ENCODE measurements at regions not wholly inside any gene's neighbourhood (a gene's known extent, or its start where the extent isn't known, plus 50 kb on each side); places are given as distances from the start of the nearest gene placed in this dataset.

GRCh38 chr10:36424502-36424901 lies 700.9 kb upstream of the ANKRD30A start:
- intact Hi-C loops (cut with micrococcal nuclease), result no loop called here
- Mint-ChIP-seq H3K9me3 (peaks cover 3 to 8% of the 10 kb centered on the region in 2 donors), H3K36me3 (peaks cover 8% of the 10 kb centered on the region), H3K27ac (no peak overlapping the region), H3K4me1 (no peaks in the 10 kb centered on the region), H3K27me3 (ENCODE audit: low read depth in 2 of 2) (no peaks in the 10 kb centered on the region), H3K4me3 (no peak overlapping the region)
- DNase-seq (no peak), ATAC-seq (no peak)
- no peaks in the 10 kb centered on the region for H3K9me3 ChIP-seq (ENCODE audit: control insufficient read depth, insufficient read depth, low read length)
- no peak overlapping the region for H3K27ac ChIP-seq (ENCODE audit: low read length)
- H3K36me3 ChIP-seq (ENCODE audit: control insufficient read depth, insufficient read depth, low read length), result no peaks in the 10 kb centered on the region
- 97% methylated on average over 2 of the region's 2 CpGs for WGBS (ENCODE audit: insufficient coverage)
- H3K4me1 ChIP-seq (ENCODE audit: control insufficient read depth, insufficient read depth, low read length), result no peaks in the 10 kb centered on the region
- H3K4me3 ChIP-seq (ENCODE audit: low read length), result no peak overlapping the region
- H3K27me3 ChIP-seq (ENCODE audit: control insufficient read depth, insufficient read depth, low read length), result no peaks in the 10 kb centered on the region
- TF ChIP-seq CTCF (IDR thresholded peaks at IDR 0.05), result no peak

GRCh38 chr10:36423821-36424248 lies 701.6 kb upstream of the ANKRD30A start:
- ATAC-seq (no peak), DNase-seq (no peak)
- no peaks in the 10 kb centered on the region for H3K4me1 Mint-ChIP-seq
- H3K9me3 Mint-ChIP-seq, result peaks cover 0 to 6% of the 10 kb centered on the region in 2 donors
- no peaks in the 10 kb centered on the region for H3K27me3 Mint-ChIP-seq (ENCODE audit: low read depth in 2 of 2)
- peaks cover 8% of the 10 kb centered on the region for H3K36me3 Mint-ChIP-seq
- H3K4me1 ChIP-seq (ENCODE audit: control insufficient read depth, insufficient read depth, low read length), result no peaks in the 10 kb centered on the region
- no peak overlapping the region for H3K27ac ChIP-seq (ENCODE audit: low read length)
- no peaks in the 10 kb centered on the region for H3K36me3 ChIP-seq (ENCODE audit: control insufficient read depth, insufficient read depth, low read length)
- no peaks in the 10 kb centered on the region for H3K9me3 ChIP-seq (ENCODE audit: control insufficient read depth, insufficient read depth, low read length)
- WGBS (ENCODE audit: insufficient coverage), result 73% methylated on average over 3 of the region's 3 CpGs
- no peak for TF ChIP-seq CTCF (IDR thresholded peaks at IDR 0.05)
- H3K4me3 Mint-ChIP-seq, result no peak overlapping the region
- no peak overlapping the region for H3K27ac Mint-ChIP-seq
- no peaks in the 10 kb centered on the region for H3K27me3 ChIP-seq (ENCODE audit: control insufficient read depth, insufficient read depth, low read length)
- intact Hi-C loops (cut with micrococcal nuclease), result no loop called here
- H3K4me3 ChIP-seq (ENCODE audit: low read length), result no peak overlapping the region

GRCh38 chr10:36421992-36422391 lies 703.4 kb upstream of the ANKRD30A start:
- no peak for TF ChIP-seq CTCF (IDR thresholded peaks at IDR 0.05)
- Histone ChIP-seq H3K36me3 (ENCODE audit: control insufficient read depth, insufficient read depth, low read length) (no peaks in the 10 kb centered on the region), H3K9me3 (ENCODE audit: control insufficient read depth, insufficient read depth, low read length) (no peaks in the 10 kb centered on the region), H3K4me1 (ENCODE audit: control insufficient read depth, insufficient read depth, low read length) (no peaks in the 10 kb centered on the region), H3K27ac (ENCODE audit: low read length) (no peak overlapping the region), H3K27me3 (ENCODE audit: control insufficient read depth, insufficient read depth, low read length) (no peaks in the 10 kb centered on the region), H3K4me3 (ENCODE audit: low read length) (no peak overlapping the region)
- Mint-ChIP-seq H3K27ac (no peak overlapping the region), H3K36me3 (peaks cover 8% of the 10 kb centered on the region), H3K9me3 (peaks cover 0 to 6% of the 10 kb centered on the region in 2 donors), H3K4me1 (no peaks in the 10 kb centered on the region), H3K27me3 (ENCODE audit: low read depth in 2 of 2) (no peaks in the 10 kb centered on the region), H3K4me3 (no peak overlapping the region)
- no peak for DNase-seq
- no peak for ATAC-seq
- intact Hi-C loops (cut with micrococcal nuclease), result no loop called here

- WGBS (ENCODE audit: insufficient coverage), result 60% methylated on average over 1 of the region's 1 CpG
- Histone ChIP-seq H3K36me3 (ENCODE audit: control insufficient read depth, insufficient read depth, low read length) (no peaks in the 10 kb centered on the region), H3K9me3 (ENCODE audit: control insufficient read depth, insufficient read depth, low read length) (no peaks in the 10 kb centered on the region), H3K27me3 (ENCODE audit: control insufficient read depth, insufficient read depth, low read length) (no peaks in the 10 kb centered on the region), H3K4me3 (ENCODE audit: low read length) (no peak overlapping the region), H3K27ac (ENCODE audit: low read length) (no peak overlapping the region), H3K4me1 (ENCODE audit: control insufficient read depth, insufficient read depth, low read length) (no peaks in the 10 kb centered on the region)
- TF ChIP-seq CTCF (IDR thresholded peaks at IDR 0.05), result no peak
- no peak overlapping the region for H3K27ac Mint-ChIP-seq
- intact Hi-C loops (cut with micrococcal nuclease), result no loop called here
- H3K36me3 Mint-ChIP-seq, result peaks cover 7% of the 10 kb centered on the region
- no peak overlapping the region for H3K4me3 Mint-ChIP-seq
- peaks cover 6 to 11% of the 10 kb centered on the region in 2 donors for H3K9me3 Mint-ChIP-seq
- no peaks in the 10 kb centered on the region for H3K4me1 Mint-ChIP-seq
- no peaks in the 10 kb centered on the region for H3K27me3 Mint-ChIP-seq (ENCODE audit: low read depth in 2 of 2)
- DNase-seq (no peak), ATAC-seq (no peak)
Measured at GRCh38 chr10:36416513-36416912, 708.9 kb upstream of the ANKRD30A start.

Data from natural killer cell (primary cell).